Activated CD8-positive, alpha-beta memory T cell treated with anti-CD3 and anti-CD28 coated beads for 48 hours (primary cell): ENCODE measurements at regions not wholly inside any gene's neighbourhood (a gene's known extent, or its start where the extent isn't known, plus 50 kb on each side); places are given as distances from the start of the nearest gene placed in this dataset.
"Not testable (repeated sequence)": the region's sequence is repeated elsewhere in the genome, so short reads cannot be mapped to it uniquely, and the experiment has no call there.

Experiments used
- DNase-seq, 3 experiments: peaks; one replicate each; pipeline ENCODE4 v3.0.0-alpha.2; 2020; ENCODE audit warnings: low read depth in 2 of 3, low spot score in 2 of 3

DNA sequence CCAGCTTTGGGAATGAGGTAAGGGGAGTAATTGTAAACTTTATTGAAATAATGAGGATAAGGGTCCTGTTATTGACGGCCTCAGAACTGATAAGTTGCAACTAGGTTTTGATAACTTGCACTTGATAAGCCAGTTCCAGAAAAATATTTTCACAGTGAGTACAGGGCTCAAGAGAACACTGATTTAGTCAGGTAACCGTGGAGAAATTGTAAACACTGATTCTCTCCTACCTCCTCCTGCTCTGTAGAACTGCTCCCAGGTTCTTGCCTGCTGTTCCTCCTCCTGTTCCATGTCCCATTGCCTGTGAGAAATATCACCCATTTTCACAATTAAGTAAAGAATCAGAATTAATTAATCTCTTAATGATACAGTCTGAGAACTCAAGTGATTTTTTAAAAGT lies 55.0 kb upstream of the CXXC4 start:
- no peak for DNase-seq

DNA sequence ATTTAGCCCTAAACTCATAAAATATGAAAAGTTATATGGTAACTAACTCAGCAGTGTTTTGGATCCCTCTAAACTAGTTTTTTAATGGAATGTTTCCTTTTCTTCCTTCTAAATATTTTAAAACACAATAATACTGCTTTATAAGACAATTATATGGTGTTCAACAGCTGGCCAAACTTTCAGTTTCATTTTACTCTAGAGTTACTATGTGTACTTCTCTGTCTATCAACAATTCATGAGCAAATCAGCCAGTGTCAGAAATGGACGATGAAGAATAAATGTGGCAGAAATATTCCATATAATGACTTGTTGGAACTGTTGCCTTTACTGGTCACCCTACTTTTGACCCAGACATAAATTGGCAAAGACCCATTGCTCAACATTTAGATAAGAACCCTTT lies 64.8 kb upstream of the CXXC4 start:
- no peak for DNase-seq

DNA sequence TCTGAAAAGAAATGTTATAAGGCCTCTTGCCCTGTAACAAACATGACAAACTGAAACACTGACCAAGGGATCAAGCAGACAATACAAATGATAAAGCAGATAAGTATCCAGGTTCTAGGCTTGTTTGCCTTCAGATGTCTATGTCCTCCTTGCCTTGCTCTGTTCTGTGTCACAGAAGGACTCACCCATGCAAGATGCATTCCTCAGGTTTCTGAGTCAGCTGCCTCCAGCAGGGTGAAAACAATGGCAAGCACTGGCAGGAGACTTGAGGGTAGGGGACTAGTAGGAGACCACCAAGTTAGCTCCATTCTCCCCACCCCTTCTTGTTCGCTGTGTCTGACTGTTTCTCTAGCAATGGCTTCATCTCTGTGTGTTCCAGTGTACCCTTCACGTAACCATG lies 76.6 kb upstream of the CXXC4 start:
- no peak for DNase-seq

DNA sequence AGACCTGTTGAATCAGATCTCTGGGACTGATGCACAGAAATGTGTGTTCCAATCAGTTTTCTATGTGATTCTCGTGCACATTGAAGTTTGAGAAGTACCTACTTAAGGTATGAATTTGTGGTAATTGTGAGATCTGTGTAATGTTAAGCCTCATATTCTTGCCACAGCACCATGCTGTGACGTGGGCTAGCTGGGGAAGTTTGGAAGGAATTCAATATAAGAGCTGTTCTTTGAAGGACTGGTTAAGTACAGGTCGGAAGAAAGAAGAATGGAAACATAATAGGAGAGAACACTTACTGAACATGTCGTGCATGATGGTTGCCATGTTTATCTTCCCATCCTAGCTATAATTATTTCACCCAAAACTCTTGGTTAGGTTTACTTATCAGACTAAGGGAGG lies 79.7 kb upstream of the CXXC4 start:
- no peak for DNase-seq

DNA sequence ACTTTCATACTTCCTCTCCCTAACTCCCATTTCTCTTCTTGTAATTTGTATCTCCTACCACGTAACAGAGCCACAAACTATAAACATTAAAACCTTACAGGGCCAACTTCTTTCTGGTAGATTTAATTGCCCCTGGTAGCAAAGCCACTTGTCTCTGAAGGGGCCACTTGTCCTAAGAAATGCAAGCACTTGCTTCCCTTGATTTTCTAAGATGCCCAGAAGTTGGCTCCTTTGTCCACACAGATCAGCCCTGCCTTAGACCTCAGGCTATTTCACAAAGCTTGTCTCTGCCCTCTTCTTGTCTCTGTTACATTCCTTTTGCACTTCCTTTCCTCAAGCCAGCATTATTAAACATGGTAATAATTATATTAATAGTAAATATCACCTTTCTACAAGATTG lies 80.6 kb upstream of the CXXC4 start:
- no peak for DNase-seq

DNA sequence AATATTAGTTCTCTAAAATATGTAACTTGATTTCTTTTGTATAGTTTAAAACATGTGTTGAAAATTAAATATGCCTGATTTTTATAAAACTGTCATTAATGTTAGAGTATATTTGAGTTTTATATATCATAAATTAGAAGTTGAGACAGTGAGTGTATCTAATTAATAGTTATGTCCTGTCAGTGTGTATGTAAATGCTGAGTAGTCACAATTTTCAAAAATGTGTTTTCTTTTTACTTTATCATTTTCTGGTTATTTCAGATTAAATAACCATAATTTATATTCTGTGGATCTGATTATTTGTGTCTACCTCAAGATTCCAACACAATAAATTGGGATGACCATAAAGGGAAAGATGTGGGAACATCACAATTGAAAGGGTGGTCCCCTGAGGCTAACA lies 82.7 kb upstream of the CXXC4 start:
- DNase-seq, result no peak

DNA sequence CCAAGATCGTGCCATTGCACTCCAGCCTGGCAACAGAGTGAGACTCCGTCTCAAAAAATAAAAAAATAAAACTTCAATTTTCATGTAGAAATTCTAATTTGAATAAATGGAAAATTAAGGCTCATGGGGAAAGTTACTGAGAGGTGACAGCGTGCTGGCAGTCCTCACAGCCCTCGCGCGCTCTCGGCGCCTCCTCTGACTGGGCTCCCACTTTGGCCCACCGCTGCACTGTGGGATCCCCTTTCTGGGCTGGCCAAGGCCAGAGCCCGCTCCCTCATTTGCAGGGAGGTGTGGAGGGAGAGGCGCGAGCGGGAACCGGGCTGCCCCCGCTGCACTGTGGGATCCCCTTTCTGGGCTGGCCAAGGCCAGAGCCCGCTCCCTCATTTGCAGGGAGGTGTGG lies 86.8 kb upstream of the CXXC4 start:
- not testable (repeated sequence) for DNase-seq

DNA sequence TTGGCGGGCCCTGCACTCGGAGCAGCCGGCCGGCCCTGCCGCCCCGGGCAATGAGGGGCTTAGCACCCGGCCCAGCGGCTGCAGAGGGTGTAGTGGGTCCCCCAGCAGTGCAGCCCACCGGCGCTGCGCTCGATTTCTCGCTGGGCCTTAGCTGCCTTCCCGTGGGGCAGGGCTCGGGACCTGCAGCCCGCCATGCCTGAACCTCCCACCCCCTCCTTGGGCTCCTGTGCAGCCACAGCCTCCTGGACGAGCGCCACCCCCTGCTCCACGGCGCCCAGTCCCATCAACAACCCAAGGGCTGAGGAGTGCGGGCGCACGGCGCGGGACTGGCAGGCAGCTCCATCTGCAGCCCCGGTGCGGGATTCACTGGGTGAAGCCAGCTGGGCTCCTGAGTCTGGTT lies 87.4 kb upstream of the CXXC4 start:
- DNase-seq, result not testable (repeated sequence)

DNA sequence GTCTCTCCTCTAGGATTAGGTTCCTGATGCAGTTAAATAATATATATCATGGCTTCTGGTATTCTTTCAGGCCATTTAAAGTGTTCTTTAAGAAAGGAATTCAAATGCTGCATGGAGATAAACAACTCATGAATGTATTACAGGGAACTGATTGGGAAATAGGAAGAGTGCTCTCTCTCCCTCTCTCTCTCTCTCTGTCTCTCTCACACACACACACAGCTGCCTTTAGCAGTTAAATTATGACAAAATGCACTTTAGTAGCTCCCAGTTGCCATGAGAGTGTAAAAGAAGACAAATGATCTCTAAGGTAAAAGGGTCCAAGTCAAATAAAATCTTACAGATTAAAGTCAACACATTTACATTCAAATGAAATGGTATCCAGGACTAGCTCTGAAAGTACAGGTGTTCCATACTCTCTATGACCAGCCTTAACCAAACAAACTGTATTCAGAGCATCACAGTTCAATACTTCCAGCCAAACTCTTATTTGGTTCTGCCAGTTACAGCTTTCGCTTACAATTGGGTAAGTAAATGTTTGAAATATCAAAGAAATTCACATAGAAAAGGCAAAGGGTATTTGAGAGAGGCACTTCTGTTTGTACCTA lies 94.7 kb upstream of the CXXC4 start:
- DNase-seq, result no peak

DNA sequence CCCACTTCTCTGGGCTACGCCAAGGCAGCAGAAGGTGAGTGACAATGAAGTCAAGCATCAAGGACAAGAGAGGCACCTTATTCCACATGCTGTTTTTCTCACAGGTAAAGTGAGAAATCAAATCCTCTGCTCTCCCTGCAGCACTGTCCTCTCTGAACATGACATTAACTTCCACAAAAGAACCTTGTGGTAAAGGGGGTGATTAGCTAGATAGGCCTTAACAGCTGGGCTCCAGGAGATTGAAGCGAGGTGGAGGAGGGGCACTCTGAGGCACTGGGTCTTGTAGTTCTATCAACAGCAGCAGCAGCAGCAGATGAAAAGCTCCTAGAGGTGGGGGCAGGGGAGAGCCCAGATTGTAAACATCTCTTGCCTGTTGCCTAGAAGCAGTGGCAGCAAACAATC lies 96.8 kb upstream of the CXXC4 start:
- no peak for DNase-seq

DNA sequence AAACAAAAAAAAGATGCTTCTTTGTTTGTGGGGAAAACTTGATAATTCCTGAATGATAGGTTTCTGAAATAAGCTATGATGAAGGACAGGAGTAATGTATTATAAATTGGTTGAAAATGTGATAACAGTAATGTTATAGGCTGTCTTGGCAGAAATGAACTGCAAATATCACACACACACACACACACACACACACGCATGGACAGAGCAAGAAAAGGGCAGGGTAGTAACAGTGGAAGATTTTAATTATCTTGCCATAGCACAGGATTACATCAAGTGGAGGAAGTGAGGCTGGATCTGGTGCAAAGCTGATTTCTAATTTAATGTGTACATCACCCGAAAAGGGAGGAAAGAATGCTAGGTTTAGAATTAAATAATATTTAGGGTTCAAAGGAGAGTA lies 97.5 kb upstream of the CXXC4 start:
- no peak for DNase-seq

DNA sequence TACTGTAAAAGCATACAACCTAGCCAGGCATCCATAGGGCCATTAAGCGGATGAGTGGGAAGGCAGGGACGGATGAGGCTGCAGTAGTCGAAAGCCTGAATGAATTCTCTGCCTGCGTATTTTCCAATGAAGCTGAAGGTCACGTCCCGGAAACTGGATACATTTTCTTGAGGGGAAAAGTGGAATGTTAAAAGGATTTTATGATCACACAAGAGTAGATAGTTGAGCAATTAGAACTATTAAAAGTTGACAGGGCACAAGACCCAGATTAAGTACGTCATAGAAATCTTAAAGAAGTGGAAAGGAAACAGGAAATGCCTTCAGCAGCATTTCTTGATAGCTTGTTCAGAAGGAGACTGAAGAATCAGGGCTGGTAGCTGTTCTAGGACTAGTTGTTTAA lies 98.3 kb upstream of the CXXC4 start:
- no peak for DNase-seq

DNA sequence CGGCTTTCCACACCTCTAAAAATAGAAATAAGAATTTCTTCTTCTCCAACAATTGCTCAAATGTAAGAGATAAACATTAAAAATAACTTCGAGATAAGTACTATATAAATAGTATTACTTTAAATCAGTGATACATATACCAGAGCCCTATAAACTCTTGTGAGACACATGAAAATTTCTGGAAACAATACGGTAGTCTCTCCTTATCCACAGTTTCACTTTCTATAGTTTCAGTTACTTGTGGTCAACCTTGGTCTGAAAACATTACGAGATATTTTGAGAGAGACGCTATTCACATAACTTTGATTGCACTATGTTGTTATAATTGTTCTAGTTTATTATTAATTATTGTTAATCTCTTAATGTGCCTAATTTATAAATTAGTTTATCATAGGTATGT lies 101.5 kb upstream of the CXXC4 start:
- DNase-seq, result no peak

DNA sequence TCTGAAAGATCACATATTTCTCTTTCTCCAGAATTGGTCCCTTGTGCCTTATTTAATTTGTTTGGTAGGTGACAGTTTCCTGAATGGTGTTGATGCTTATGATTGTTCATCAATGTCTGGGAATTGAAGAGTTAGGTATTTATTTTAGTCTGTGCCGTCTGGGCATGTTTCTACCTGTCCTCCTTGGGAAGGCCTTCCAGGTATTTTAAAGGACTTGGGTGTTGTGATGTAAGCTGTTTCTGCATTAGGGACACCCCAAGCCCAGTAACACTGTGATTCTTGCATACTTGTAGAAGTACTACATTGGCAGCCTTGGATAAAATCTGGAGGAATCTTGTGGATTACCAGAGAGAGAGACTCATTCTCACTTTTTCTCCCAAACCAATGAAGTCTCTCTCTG lies 120.8 kb upstream of the CXXC4 start:
- DNase-seq, result no peak

DNA sequence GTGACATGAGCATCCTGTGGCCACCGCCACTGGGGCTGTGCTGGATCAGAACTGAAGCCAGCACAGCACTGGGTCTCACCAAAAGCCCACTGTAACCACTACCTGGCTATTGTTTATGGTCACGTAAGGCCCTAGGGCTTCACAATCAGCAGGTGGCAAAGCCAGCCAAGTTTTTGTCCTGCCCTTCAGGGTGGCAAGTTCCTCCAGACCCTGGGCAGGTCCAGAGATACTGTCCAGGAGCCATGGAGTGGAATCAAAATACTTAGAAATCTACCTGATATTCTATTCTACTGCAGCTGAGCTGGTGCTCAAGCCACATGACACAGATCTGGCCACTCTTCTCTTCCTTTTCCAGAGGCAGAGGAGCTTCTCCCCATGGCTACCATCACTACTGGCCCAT lies 121.2 kb upstream of the CXXC4 start:
- no peak for DNase-seq

DNA sequence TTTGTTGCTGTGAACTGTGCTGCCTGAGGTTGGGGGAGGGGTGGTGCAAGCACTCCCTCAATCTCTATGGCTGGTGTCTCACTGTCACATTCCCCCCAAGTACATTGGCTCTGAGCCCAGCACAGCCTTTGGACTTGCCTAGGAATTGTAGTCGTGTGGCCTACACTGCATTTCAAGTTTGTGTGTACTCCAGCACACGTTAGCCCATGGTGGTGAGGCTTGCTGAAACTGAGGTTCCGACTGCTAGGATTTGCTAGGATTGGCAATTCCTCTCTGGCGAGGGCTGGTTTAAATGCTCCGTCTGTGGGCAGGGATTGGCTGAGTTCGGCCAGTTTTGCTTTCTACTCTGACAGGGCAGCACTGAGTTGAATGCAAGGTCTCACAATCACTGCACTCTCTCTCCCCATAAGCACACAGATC lies 121.7 kb upstream of the CXXC4 start:
- DNase-seq, result no peak

DNA sequence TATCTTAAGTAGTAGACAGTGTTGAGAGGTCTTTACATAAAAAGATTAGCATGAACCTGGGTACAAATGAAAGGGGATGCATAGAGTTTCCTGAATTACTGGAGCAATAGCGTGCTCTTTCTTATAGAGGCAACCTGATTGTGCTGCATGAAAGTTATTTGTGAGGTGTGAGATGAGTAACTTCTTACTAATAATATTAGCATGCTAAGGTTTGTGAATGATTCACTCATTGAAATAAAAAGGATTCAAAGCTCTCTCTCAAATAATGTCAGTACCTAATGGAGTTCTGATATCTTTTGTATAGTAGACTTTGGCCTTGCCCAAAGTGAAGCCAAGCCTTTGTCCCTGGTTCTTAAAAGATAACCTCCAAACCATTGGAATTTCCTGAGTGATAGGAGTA lies 131.0 kb upstream of the CXXC4 start:
- no peak for DNase-seq

DNA sequence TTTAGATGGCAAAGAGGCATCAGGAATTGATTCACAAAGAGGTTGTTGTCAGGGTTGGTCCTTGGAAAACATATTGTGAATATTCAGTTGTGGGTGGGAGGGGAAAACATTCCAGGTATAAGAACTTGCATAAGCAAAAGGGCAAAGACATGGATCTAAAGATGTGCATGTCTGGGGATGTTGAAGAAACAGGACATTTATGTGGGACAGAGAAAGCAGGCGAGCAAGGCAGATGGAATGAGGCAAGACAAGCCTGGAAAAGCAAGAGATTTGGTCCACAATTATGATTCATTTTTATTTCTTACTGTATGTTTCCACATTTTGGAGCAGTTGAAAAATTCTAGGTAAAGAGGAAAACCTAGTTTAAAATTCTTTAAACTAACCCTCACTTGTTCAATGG lies 134.9 kb upstream of the CXXC4 start:
- DNase-seq, result no peak

DNA sequence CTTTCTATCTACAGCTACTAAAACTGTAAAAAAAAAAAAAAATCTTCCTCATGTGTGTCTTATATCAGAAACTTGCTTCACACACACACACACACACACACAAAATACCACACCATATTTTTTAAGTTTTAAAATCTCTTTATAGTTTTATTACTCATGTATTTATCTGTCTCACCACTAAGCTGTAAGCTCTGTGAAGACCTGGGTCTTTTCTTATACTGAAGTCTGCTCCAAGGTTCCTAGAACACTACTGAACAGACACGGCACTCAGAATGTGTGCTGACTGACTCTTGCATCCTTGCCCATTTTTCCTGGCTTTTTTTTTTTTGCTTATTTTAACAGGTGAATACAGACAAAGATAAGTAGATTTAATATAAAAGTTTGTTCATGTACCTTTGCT lies 135.6 kb upstream of the CXXC4 start:
- DNase-seq, result no peak

DNA sequence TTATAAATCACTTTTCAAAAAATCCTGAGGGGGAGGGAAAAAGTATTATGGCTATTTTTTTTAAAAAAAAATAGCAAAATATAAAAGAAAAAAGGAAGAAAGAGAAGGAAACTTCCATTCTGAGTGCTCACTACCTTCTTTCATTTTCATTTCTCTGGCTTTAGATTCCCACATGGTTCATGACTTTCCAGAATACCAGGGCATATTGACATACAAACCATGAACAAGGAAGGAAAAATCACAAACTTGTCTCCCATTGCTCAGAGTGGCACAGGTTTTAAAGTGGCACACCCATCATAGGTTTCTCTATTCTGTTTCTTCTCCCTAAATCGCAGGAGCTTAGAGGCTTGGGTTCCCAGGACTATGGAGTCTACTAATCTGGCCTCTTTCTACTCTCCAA lies 136.3 kb upstream of the CXXC4 start:
- no peak for DNase-seq

DNA sequence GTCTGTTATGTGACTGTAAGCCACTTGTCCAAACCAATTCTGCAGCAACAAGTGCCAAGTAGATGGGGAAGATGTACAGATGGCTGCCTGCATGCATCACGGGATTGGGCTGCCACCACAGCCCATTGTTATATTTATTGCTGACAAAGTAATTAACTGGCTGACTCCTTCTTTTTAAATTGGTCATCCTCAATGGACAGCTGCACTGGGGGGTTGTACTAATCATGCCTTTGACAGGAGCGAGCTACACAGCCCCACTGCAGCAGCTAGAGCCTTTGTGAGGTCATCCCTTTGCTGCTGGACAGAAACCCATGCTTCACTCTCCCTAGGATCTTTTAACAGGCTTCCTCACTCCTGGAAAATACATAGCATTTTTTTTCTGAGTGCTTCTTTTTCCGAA lies 146.7 kb upstream of the CXXC4 start:
- no peak for DNase-seq

DNA sequence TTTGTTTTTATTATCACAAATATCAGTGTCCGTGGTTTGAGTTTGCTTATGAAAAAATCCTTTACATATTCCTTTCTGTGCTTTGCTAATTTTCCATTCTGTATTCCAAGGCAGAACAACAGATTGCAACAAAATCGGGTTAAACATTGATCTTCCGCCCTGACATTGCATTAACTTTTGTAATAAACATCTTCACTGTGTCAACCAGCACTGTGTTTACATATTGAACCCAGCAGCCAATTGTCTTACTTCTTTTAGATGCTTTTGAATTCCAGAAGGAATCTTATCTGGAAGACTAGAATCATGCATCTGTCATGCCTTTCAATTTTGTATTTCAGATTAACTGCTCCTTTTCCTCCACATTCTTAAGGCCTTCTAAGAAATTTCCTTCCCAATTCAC lies 147.8 kb upstream of the CXXC4 start:
- DNase-seq, result no peak

DNA sequence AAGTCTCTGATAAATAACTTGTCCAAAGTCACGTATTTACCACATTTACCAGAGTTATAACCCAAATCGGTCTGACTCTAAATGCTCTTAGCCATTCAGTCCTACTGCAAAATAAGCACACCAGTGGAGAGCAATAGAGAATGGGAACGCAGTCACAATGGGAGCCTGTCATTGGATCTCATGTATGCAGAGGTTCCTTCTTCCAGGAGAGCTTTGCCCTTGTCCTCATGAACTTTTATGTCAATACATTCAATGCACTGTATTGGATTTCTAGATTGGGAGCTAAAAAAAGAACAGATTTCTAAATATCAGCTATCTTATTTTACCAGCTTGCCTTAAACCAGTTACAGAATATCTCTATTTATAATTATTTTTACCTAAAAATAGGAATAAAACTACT lies 149.1 kb upstream of the CXXC4 start:
- no peak for DNase-seq

DNA sequence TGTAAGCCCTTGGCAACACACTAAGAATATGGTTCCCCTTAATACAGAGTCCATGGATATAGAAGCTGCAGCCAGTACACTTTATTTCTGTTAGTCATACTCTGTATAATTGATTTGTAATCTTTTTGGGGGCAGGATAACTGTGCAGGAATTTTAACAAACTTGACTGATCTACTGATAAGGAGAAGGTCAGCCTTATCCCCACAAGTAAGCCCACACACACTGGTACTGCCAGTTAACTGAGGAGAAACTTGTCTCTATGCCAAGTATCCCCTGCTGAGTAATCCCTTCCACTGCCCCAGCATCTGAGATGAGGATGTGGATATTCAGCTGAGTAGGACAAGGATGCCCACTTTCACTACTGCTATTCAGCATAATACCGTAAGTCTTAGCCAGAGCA lies 154.9 kb upstream of the CXXC4 start:
- no peak for DNase-seq
